Endothelial cell of umbilical vein (primary cell): ENCODE measurements at regions not wholly inside any gene's neighbourhood (a gene's known extent, or its start where the extent isn't known, plus 50 kb on each side); places are given as distances from the start of the nearest gene placed in this dataset.

Source experiments
- CTCF ChIP-seq, 2 donors: IDR thresholded peaks; 1 replicate in 1 of 2; 2 replicates in 1 of 2; pipeline ENCODE4 v1.5.1; 2011; ENCODE audit warnings: low read length in 2 of 2, mild to moderate bottlenecking in 2 of 2, moderate library complexity in 2 of 2, control low read depth in 1 of 2, inconsistent platforms in 1 of 2, low read depth in 1 of 2; ENCODE audit not compliant: insufficient read depth in 1 of 2; ENCODE audit errors: extremely low read depth in 1 of 2
- EZH2 ChIP-seq: IDR thresholded peaks from 2 replicates; pipeline ENCODE4 v1.6.1; 2012; ENCODE audit warnings: borderline replicate concordance, low read depth, mild to moderate bottlenecking, moderate library complexity, low read length, inconsistent platforms; ENCODE audit not compliant: severe bottlenecking
- FOS ChIP-seq: IDR thresholded peaks from 2 replicates; pipeline ENCODE4 v1.6.1; 2011; ENCODE audit warnings: mild to moderate bottlenecking, low read length, moderate library complexity, borderline replicate concordance; ENCODE audit not compliant: insufficient read depth
- GATA2 ChIP-seq: IDR thresholded peaks from 2 replicates; pipeline ENCODE4 v1.7.0; 2011; ENCODE audit warnings: low read depth, mild to moderate bottlenecking, moderate library complexity, mixed read lengths, low read length; ENCODE audit not compliant: insufficient read length, insufficient read depth
- JUN ChIP-seq: IDR thresholded peaks from 2 replicates; pipeline ENCODE4 v1.6.1; 2011; ENCODE audit warnings: borderline replicate concordance, low read depth; ENCODE audit not compliant: insufficient read length, insufficient read depth
- MAX ChIP-seq: IDR thresholded peaks from 2 replicates; pipeline ENCODE4 v1.6.1; 2011; ENCODE audit not compliant: insufficient read depth, insufficient read length
- MYC ChIP-seq: IDR thresholded peaks from one replicate; pipeline ENCODE4 v1.6.1; 2011; ENCODE audit warnings: mild to moderate bottlenecking, low read depth, low read length
- POLR2A ChIP-seq: IDR thresholded peaks from 2 replicates; pipeline ENCODE4 v1.6.1; 2012; ENCODE audit warnings: low read depth, mild to moderate bottlenecking, control low read depth, low read length

- no peak for TF ChIP-seq CTCF (IDR thresholded peaks at IDR 0.05; ENCODE audit: extremely low read depth in 1 of 2, insufficient read depth in 1 of 2, low read depth in 1 of 2, low read length in 2 of 2)
- no peak for TF ChIP-seq JUN
- no peak for TF ChIP-seq EZH2
- no peak for TF ChIP-seq POLR2A
- TF ChIP-seq MAX, result no peak
- no peak for TF ChIP-seq MYC
- no peak for TF ChIP-seq GATA2
- TF ChIP-seq FOS, result no peak
Observed at GRCh38 chr5:1726469-1726865, 73.2 kb downstream of the MRPL36 start.
